ENCODE measurements at regions not wholly inside any gene's neighbourhood (a gene's known extent, or its start where the extent isn't known, plus 50 kb on each side); places are given as distances from the start of the nearest gene placed in this dataset.
A peak's percentile ranks its signal among the peaks of the same experiment; 100 is the strongest.

DNA sequence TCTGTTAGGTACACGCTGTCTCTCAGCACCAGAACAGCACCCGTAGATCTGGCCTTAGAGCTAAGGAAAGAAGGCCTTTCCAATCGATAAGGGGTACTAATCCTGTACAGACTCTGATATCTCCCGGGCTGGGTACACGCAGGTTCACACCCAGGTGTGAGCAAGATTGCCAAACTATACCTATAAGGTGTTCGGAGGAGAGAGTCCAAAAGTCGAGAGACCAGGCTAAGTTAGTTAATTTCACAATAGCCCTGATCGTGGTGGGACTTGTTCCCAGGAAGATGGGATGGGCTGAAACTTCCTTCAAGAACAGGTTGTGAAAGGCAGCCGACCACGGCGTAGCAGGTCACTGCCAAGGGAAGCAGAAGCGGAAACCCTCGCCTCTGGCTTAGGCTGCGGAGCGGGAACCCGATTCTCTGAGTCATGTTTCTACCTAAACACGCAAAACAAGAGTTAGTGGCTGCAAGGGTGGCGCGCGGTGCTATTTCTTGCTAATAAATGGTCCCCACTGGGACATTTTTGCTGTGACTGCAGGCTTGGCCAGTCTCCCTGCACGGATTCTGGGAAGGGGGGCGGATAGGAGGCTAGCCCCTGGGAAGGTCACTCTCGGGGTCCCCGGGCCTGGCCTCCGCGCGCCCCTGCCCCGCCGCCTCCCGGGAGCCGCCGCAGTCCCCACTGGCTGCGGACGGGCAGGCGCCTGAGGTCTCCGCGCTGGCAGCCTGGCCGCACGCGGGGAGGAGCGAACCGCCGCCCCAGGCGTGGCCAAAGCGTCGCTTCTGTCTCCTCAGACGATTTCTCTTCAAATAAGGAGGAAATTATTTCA is 75.4 kb upstream of the PDSS1 start:
- H3K4me3 ChIP-seq (replicated peaks in 1 of 3; ENCODE audit: insufficient read depth in 1 of 3, low read depth in 2 of 3, low read length in 3 of 3), result peak overlapping the region in 1 of 3 experiments; percentile 49; a peak in 3 of 6 replicates
- no TSS peak for BruUV-seq (replicated peaks)
- H3K9ac ChIP-seq (ENCODE audit: insufficient read depth, low read depth, low read length), result no peak overlapping the region
- in situ Hi-C loops (cut with HindIII; ENCODE audit: extremely low pct_ligation_motif_present, low pct_unique_long_range_greater_than_20kb), result no loop called here
- no peak overlapping the region for H2AFZ ChIP-seq (ENCODE audit: low read length)
- no peaks in the 10 kb centered on the region for H3K9me3 ChIP-seq (ENCODE audit: low read length)
- ATAC-seq (peak; percentile 90), FAIRE-seq (no peak), DNase-seq (ENCODE audit: low spot score) (no peak)
- ChIA-PET POLR2A (no interaction called here), CTCF (ENCODE audit: low intra/inter-chr PET ratio, low total read pairs) (no interaction called here)
- intact Hi-C loops (cut with micrococcal nuclease; ENCODE audit: unreplicated experiment), result no loop called here
- H4K20me1 ChIP-seq (ENCODE audit: insufficient read depth, low read length), result no peaks in the 10 kb centered on the region
- 15% methylated on average over 35 of the region's 47 CpGs for WGBS (ENCODE audit: low lambda C conversion rate)
- H3K79me2 ChIP-seq (ENCODE audit: insufficient read depth, low read length), result no peaks in the 10 kb centered on the region
- TF ChIP-seq ELF1 (CRISPR knock-in tag; IDR thresholded peaks at IDR 0.05), result no peak
- TF ChIP-seq, protein P1, sequence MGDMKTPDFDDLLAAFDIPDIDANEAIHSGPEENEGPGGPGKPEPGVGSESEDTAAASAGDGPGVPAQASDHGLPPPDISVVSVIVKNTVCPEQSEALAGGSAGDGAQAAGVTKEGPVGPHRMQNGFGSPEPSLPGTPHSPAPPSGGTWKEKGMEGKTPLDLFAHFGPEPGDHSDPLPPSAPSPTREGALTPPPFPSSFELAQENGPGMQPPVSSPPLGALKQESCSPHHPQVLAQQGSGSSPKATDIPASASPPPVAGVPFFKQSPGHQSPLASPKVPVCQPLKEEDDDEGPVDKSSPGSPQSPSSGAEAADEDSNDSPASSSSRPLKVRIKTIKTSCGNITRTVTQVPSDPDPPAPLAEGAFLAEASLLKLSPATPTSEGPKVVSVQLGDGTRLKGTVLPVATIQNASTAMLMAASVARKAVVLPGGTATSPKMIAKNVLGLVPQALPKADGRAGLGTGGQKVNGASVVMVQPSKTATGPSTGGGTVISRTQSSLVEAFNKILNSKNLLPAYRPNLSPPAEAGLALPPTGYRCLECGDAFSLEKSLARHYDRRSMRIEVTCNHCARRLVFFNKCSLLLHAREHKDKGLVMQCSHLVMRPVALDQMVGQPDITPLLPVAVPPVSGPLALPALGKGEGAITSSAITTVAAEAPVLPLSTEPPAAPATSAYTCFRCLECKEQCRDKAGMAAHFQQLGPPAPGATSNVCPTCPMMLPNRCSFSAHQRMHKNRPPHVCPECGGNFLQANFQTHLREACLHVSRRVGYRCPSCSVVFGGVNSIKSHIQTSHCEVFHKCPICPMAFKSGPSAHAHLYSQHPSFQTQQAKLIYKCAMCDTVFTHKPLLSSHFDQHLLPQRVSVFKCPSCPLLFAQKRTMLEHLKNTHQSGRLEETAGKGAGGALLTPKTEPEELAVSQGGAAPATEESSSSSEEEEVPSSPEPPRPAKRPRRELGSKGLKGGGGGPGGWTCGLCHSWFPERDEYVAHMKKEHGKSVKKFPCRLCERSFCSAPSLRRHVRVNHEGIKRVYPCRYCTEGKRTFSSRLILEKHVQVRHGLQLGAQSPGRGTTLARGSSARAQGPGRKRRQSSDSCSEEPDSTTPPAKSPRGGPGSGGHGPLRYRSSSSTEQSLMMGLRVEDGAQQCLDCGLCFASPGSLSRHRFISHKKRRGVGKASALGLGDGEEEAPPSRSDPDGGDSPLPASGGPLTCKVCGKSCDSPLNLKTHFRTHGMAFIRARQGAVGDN (CRISPR knock-in tag; IDR thresholded peaks at IDR 0.05), result 0 out of 2 replicates have a peak, but pooled peaks have one; percentile 16
- peaks cover 1 to 27% of the 10 kb centered on the region in 2 experiments for H3K27me3 ChIP-seq (ENCODE audit: control insufficient read depth in 1 of 2, insufficient read depth in 2 of 2, low read length in 2 of 2)
- H3K4me1 ChIP-seq (ENCODE audit: insufficient read depth, low read length), result peaks cover 10% of the 10 kb centered on the region; the same call in 1 of the 2 replicates
- H3K36me3 ChIP-seq (replicated peaks in 1 of 2; ENCODE audit: control insufficient read depth in 1 of 2, insufficient read depth in 2 of 2, low read length in 2 of 2), result no peaks in the 10 kb centered on the region
- no peak overlapping the region for H3K27ac ChIP-seq (ENCODE audit: extremely low read length, insufficient read depth, low read length)
- peak overlapping the region; percentile 59 for H3K4me2 ChIP-seq (ENCODE audit: low read depth, low read length)

DNA sequence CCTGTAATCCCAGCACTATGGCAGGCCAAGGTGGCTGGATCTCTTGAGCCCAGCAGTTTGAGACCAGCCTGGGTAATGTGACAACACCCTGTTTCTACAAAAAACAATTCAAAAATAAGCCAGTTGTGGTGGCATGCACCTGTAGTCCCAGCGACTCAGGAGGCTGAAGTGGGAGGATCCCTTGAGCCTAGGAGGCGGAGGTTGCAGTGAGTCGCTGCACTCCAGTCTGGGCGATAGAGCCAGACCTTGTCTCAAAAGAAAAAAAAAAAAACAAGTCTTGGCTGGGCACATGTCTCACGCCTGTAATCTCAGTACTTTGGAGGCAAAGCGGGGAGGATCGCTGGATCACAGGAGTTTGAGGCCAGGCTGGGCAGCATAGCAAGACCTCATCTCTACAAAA is 74.6 kb upstream of the PDSS1 start:
- BruUV-seq (replicated peaks), result no TSS peak
- CTCF ChIA-PET (ENCODE audit: low intra/inter-chr PET ratio, low total read pairs), result no interaction called here
- H3K27ac ChIP-seq (ENCODE audit: extremely low read length, insufficient read depth, low read length), result no peak overlapping the region
- intact Hi-C loops (cut with micrococcal nuclease; ENCODE audit: unreplicated experiment), result no loop called here
- no peak overlapping the region for H3K9ac ChIP-seq (ENCODE audit: insufficient read depth, low read depth, low read length)
- no peaks in the 10 kb centered on the region for H3K79me2 ChIP-seq (ENCODE audit: insufficient read depth, low read length)
- H3K36me3 ChIP-seq (replicated peaks in 1 of 2; ENCODE audit: control insufficient read depth in 1 of 2, insufficient read depth in 2 of 2, low read length in 2 of 2), result no peaks in the 10 kb centered on the region
- H3K4me3 ChIP-seq (replicated peaks in 1 of 3; ENCODE audit: insufficient read depth in 1 of 3, low read depth in 2 of 3, low read length in 3 of 3), result peak overlapping the region in 1 of 3 experiments; percentile 49; a peak in 1 of 6 replicates
- H2AFZ ChIP-seq (ENCODE audit: low read length), result no peak overlapping the region
- no peaks in the 10 kb centered on the region for H3K9me3 ChIP-seq (ENCODE audit: low read length)
- no peaks in the 10 kb centered on the region for H4K20me1 ChIP-seq (ENCODE audit: insufficient read depth, low read length)
- DNase-seq (ENCODE audit: low spot score) (no peak), FAIRE-seq (no peak), ATAC-seq (no peak)
- in situ Hi-C loops (cut with HindIII; ENCODE audit: extremely low pct_ligation_motif_present, low pct_unique_long_range_greater_than_20kb), result no loop called here
- POLR2A ChIA-PET, result no interaction called here
- peak overlapping the region; percentile 59; the same call in 1 of the 2 replicates for H3K4me2 ChIP-seq (ENCODE audit: low read depth, low read length)
- peaks cover 10% of the 10 kb centered on the region; the same call in 1 of the 2 replicates for H3K4me1 ChIP-seq (ENCODE audit: insufficient read depth, low read length)
- WGBS (ENCODE audit: low lambda C conversion rate), result 52% methylated on average over 7 of the region's 7 CpGs
- peaks cover 1 to 27% of the 10 kb centered on the region in 2 experiments for H3K27me3 ChIP-seq (ENCODE audit: control insufficient read depth in 1 of 2, insufficient read depth in 2 of 2, low read length in 2 of 2)
- no peak for TF ChIP-seq ATAD3A (CRISPR knock-in tag; IDR thresholded peaks at IDR 0.05)
- no peak for TF ChIP-seq ZNF776 (CRISPR knock-in tag; IDR thresholded peaks at IDR 0.05)

Measured in HepG2 (cell line).